ENCODE measurements at regions not wholly inside any gene's neighbourhood (a gene's known extent, or its start where the extent isn't known, plus 50 kb on each side); places are given as distances from the start of the nearest gene placed in this dataset.

- DNase-seq (ENCODE audit: low spot score) (no peak), ATAC-seq (ENCODE audit: low FRiP score) (no peak)
- TF ChIP-seq CTCF (IDR thresholded peaks at IDR 0.05) = no peak
Observed at GRCh38 chr13:61778531-61778930, 362.9 kb upstream of the PCDH20 start.

- TF ChIP-seq CTCF (IDR thresholded peaks at IDR 0.05) = no peak
- no peak for ATAC-seq (ENCODE audit: low FRiP score)
Observed at GRCh38 chr13:61777899-61778298, 362.2 kb upstream of the PCDH20 start.

GRCh38 chr13:61777271-61777670, 361.6 kb upstream of the PCDH20 start:
- no peak for ATAC-seq (ENCODE audit: low FRiP score)
- TF ChIP-seq CTCF (IDR thresholded peaks at IDR 0.05) = no peak
- no peak for DNase-seq (ENCODE audit: low spot score)

More at GRCh38 chr13:61777899-61778298, 362.2 kb upstream of the PCDH20 start:
- DNase-seq (ENCODE audit: low spot score) = no peak

- TF ChIP-seq CTCF (IDR thresholded peaks at IDR 0.05) = no peak
- no peak for DNase-seq (ENCODE audit: low spot score)
- no peak for ATAC-seq (ENCODE audit: low FRiP score)
Observed at GRCh38 chr13:61774903-61775302, 359.3 kb upstream of the PCDH20 start.

- ATAC-seq (ENCODE audit: low FRiP score) (no peak), DNase-seq (ENCODE audit: low spot score) (no peak)
- TF ChIP-seq CTCF (IDR thresholded peaks at IDR 0.05) = no peak
Observed at GRCh38 chr13:61770681-61771080, 355.0 kb upstream of the PCDH20 start.

GRCh38 chr13:61768175-61768574, 352.5 kb upstream of the PCDH20 start:
- no peak for TF ChIP-seq CTCF (IDR thresholded peaks at IDR 0.05)
- DNase-seq (ENCODE audit: low spot score) = no peak
- no peak for ATAC-seq (ENCODE audit: low FRiP score)

- DNase-seq (ENCODE audit: low spot score) (no peak), ATAC-seq (ENCODE audit: low FRiP score) (no peak)
- TF ChIP-seq CTCF (IDR thresholded peaks at IDR 0.05) = no peak
Observed at GRCh38 chr13:61766667-61767058, 351.0 kb upstream of the PCDH20 start.

Measured in omental fat pad (tissue), 3 donors.